ENCODE measurements at regions not wholly inside any gene's neighbourhood (a gene's known extent, or its start where the extent isn't known, plus 50 kb on each side); places are given as distances from the start of the nearest gene placed in this dataset.

- Histone ChIP-seq H3K27me3 (no peaks in the 10 kb centered on the region), H3K36me3 (no peaks in the 10 kb centered on the region), H3K4me1 (no peaks in the 10 kb centered on the region), H3K27ac (no peak overlapping the region), H3K9me3 (no peaks in the 10 kb centered on the region), H3K4me3 (no peak overlapping the region)
- DNase-seq (ENCODE audit: low spot score in 2 of 2) = no peak
- 36% methylated on average over 4 of the region's 4 CpGs for WGBS
- TF ChIP-seq POLR2AphosphoS5 (IDR thresholded peaks at IDR 0.05) (no peak), POLR2A (IDR thresholded peaks at IDR 0.05) (no peak), CTCF (IDR thresholded peaks at IDR 0.05) (no peak), EP300 (IDR thresholded peaks at IDR 0.05) (no peak)
Measured at GRCh38 chr3:135310317-135310716, 515.3 kb downstream of the EPHB1 start.

GRCh38 chr3:135311699-135312098 lies 516.6 kb downstream of the EPHB1 start:
- H3K4me3 ChIP-seq = no peak overlapping the region
- no peaks in the 10 kb centered on the region for H3K36me3 ChIP-seq
- H3K27ac ChIP-seq = no peak overlapping the region
- WGBS = 63% methylated on average over 5 of the region's 5 CpGs
- no peaks in the 10 kb centered on the region for H3K4me1 ChIP-seq
- no peaks in the 10 kb centered on the region for H3K27me3 ChIP-seq
- H3K9me3 ChIP-seq = no peaks in the 10 kb centered on the region
- TF ChIP-seq POLR2A (IDR thresholded peaks at IDR 0.05) (no peak), POLR2AphosphoS5 (IDR thresholded peaks at IDR 0.05) (no peak), CTCF (IDR thresholded peaks at IDR 0.05) (no peak), EP300 (IDR thresholded peaks at IDR 0.05) (no peak)
- no peak for DNase-seq (ENCODE audit: low spot score in 2 of 2)

GRCh38 chr3:135314237-135314636 lies 519.2 kb downstream of the EPHB1 start:
- Histone ChIP-seq H3K9me3 (no peaks in the 10 kb centered on the region), H3K4me1 (no peaks in the 10 kb centered on the region), H3K27ac (no peak overlapping the region), H3K27me3 (no peaks in the 10 kb centered on the region), H3K4me3 (no peak overlapping the region), H3K36me3 (no peaks in the 10 kb centered on the region)
- TF ChIP-seq EP300 (IDR thresholded peaks at IDR 0.05) (no peak), POLR2AphosphoS5 (IDR thresholded peaks at IDR 0.05) (no peak), POLR2A (IDR thresholded peaks at IDR 0.05) (no peak), CTCF (IDR thresholded peaks at IDR 0.05) (no peak)
- WGBS = 89% methylated on average over 1 of the region's 1 CpG
- no peak for DNase-seq (ENCODE audit: low spot score in 2 of 2)

- 25% methylated on average over 5 of the region's 5 CpGs for WGBS
- H3K36me3 ChIP-seq = no peaks in the 10 kb centered on the region
- DNase-seq (ENCODE audit: low spot score in 2 of 2) = no peak
- no peaks in the 10 kb centered on the region for H3K4me1 ChIP-seq
- TF ChIP-seq EP300 (IDR thresholded peaks at IDR 0.05) = no peak
- no peak for TF ChIP-seq POLR2A (IDR thresholded peaks at IDR 0.05)
- TF ChIP-seq CTCF (IDR thresholded peaks at IDR 0.05) = no peak
- TF ChIP-seq POLR2AphosphoS5 (IDR thresholded peaks at IDR 0.05) = no peak
- no peak overlapping the region for H3K4me3 ChIP-seq
- peaks cover 11% of the 10 kb centered on the region for H3K27me3 ChIP-seq
- H3K27ac ChIP-seq = no peak overlapping the region
- H3K9me3 ChIP-seq = no peaks in the 10 kb centered on the region
Measured at GRCh38 chr3:135324301-135324700, 529.2 kb downstream of the EPHB1 start.

- Histone ChIP-seq H3K4me1 (no peaks in the 10 kb centered on the region), H3K27ac (no peak overlapping the region), H3K9me3 (no peaks in the 10 kb centered on the region), H3K4me3 (no peak overlapping the region), H3K27me3 (peaks cover 11% of the 10 kb centered on the region), H3K36me3 (no peaks in the 10 kb centered on the region)
- no peak for DNase-seq (ENCODE audit: low spot score in 2 of 2)
- TF ChIP-seq POLR2AphosphoS5 (IDR thresholded peaks at IDR 0.05) (no peak), POLR2A (IDR thresholded peaks at IDR 0.05) (no peak), CTCF (IDR thresholded peaks at IDR 0.05) (no peak), EP300 (IDR thresholded peaks at IDR 0.05) (no peak)
- WGBS = 36% methylated on average over 1 of the region's 1 CpG
Measured at GRCh38 chr3:135325096-135325495, 530.0 kb downstream of the EPHB1 start.
